ENCODE measurements at regions not wholly inside any gene's neighbourhood (a gene's known extent, or its start where the extent isn't known, plus 50 kb on each side); places are given as distances from the start of the nearest gene placed in this dataset.

- TF ChIP-seq, protein P1, sequence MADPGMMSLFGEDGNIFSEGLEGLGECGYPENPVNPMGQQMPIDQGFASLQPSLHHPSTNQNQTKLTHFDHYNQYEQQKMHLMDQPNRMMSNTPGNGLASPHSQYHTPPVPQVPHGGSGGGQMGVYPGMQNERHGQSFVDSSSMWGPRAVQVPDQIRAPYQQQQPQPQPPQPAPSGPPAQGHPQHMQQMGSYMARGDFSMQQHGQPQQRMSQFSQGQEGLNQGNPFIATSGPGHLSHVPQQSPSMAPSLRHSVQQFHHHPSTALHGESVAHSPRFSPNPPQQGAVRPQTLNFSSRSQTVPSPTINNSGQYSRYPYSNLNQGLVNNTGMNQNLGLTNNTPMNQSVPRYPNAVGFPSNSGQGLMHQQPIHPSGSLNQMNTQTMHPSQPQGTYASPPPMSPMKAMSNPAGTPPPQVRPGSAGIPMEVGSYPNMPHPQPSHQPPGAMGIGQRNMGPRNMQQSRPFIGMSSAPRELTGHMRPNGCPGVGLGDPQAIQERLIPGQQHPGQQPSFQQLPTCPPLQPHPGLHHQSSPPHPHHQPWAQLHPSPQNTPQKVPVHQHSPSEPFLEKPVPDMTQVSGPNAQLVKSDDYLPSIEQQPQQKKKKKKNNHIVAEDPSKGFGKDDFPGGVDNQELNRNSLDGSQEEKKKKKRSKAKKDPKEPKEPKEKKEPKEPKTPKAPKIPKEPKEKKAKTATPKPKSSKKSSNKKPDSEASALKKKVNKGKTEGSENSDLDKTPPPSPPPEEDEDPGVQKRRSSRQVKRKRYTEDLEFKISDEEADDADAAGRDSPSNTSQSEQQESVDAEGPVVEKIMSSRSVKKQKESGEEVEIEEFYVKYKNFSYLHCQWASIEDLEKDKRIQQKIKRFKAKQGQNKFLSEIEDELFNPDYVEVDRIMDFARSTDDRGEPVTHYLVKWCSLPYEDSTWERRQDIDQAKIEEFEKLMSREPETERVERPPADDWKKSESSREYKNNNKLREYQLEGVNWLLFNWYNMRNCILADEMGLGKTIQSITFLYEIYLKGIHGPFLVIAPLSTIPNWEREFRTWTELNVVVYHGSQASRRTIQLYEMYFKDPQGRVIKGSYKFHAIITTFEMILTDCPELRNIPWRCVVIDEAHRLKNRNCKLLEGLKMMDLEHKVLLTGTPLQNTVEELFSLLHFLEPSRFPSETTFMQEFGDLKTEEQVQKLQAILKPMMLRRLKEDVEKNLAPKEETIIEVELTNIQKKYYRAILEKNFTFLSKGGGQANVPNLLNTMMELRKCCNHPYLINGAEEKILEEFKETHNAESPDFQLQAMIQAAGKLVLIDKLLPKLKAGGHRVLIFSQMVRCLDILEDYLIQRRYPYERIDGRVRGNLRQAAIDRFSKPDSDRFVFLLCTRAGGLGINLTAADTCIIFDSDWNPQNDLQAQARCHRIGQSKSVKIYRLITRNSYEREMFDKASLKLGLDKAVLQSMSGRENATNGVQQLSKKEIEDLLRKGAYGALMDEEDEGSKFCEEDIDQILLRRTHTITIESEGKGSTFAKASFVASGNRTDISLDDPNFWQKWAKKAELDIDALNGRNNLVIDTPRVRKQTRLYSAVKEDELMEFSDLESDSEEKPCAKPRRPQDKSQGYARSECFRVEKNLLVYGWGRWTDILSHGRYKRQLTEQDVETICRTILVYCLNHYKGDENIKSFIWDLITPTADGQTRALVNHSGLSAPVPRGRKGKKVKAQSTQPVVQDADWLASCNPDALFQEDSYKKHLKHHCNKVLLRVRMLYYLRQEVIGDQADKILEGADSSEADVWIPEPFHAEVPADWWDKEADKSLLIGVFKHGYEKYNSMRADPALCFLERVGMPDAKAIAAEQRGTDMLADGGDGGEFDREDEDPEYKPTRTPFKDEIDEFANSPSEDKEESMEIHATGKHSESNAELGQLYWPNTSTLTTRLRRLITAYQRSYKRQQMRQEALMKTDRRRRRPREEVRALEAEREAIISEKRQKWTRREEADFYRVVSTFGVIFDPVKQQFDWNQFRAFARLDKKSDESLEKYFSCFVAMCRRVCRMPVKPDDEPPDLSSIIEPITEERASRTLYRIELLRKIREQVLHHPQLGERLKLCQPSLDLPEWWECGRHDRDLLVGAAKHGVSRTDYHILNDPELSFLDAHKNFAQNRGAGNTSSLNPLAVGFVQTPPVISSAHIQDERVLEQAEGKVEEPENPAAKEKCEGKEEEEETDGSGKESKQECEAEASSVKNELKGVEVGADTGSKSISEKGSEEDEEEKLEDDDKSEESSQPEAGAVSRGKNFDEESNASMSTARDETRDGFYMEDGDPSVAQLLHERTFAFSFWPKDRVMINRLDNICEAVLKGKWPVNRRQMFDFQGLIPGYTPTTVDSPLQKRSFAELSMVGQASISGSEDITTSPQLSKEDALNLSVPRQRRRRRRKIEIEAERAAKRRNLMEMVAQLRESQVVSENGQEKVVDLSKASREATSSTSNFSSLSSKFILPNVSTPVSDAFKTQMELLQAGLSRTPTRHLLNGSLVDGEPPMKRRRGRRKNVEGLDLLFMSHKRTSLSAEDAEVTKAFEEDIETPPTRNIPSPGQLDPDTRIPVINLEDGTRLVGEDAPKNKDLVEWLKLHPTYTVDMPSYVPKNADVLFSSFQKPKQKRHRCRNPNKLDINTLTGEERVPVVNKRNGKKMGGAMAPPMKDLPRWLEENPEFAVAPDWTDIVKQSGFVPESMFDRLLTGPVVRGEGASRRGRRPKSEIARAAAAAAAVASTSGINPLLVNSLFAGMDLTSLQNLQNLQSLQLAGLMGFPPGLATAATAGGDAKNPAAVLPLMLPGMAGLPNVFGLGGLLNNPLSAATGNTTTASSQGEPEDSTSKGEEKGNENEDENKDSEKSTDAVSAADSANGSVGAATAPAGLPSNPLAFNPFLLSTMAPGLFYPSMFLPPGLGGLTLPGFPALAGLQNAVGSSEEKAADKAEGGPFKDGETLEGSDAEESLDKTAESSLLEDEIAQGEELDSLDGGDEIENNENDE (IDR thresholded peaks at IDR 0.05; ENCODE audit: insufficient replicate concordance, low read length), result no peak
- no peak for TF ChIP-seq JUN (IDR thresholded peaks at IDR 0.05; ENCODE audit: low read depth, low read length)
- TF ChIP-seq CHD1 (IDR thresholded peaks at IDR 0.05; ENCODE audit: low read depth, low read length), result no peak
- TF ChIP-seq RXRA (IDR thresholded peaks at IDR 0.05; ENCODE audit: insufficient read depth, low read depth, low read length), result no peak
- no peak for TF ChIP-seq CBX8 (IDR thresholded peaks at IDR 0.05; ENCODE audit: borderline replicate concordance, low read depth, low read length)
- TF ChIP-seq SIX5 (IDR thresholded peaks at IDR 0.05; ENCODE audit: low read depth, low read length), result no peak
- no peak for TF ChIP-seq SIRT6 (IDR thresholded peaks at IDR 0.05; ENCODE audit: low read length)
- TF ChIP-seq SP1 (IDR thresholded peaks at IDR 0.05; ENCODE audit: low read depth, low read length), result no peak
- TF ChIP-seq TEAD4 (IDR thresholded peaks at IDR 0.05; ENCODE audit: low read depth, low read length), result no peak
- no peak for TF ChIP-seq NANOG (IDR thresholded peaks at IDR 0.05; ENCODE audit: insufficient read depth, low read depth, low read length, poor library complexity, severe bottlenecking)
- TF ChIP-seq POLR2AphosphoS5 (IDR thresholded peaks at IDR 0.05; ENCODE audit: low read depth, low read length), result no peak
These were observed 795.4 kb downstream of the IGSF11 start (continued) for GRCh38 chr3:118239253-118239652.
